ENCODE measurements at regions not wholly inside any gene's neighbourhood (a gene's known extent, or its start where the extent isn't known, plus 50 kb on each side); places are given as distances from the start of the nearest gene placed in this dataset.
"Not testable (repeated sequence)": the region's sequence is repeated elsewhere in the genome, so short reads cannot be mapped to it uniquely, and the experiment has no call there.

DNA sequence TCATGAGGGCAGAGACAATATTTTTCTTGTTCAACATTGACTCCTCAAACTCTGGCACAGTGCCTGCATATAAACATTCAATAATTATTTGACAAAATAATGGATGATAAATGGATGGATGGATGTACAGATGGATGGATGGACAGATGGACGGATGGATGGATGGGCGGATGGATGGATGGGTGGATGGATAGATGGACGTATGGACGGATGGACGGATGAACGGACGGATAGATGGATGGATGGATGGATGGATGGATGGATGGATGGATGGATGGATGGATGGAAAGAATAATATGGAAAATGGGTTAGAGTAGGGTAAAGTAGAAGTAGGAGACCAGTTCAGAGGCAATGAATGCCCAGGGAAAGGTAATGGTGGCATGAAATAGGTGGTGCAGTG lies 589.2 kb downstream of the EBF1 start:
- H3K4me1 ChIP-seq (ENCODE audit: control insufficient read depth, insufficient read depth, low read length), result no peaks in the 10 kb centered on the region
- H3K4me3 ChIP-seq (ENCODE audit: low read length), result no peak overlapping the region
- H3K27me3 ChIP-seq (ENCODE audit: control insufficient read depth, insufficient read depth, low read length), result no peaks in the 10 kb centered on the region
- no peaks in the 10 kb centered on the region for H3K9me3 ChIP-seq (ENCODE audit: control insufficient read depth, insufficient read depth, low read length)
- no peak for DNase-seq (ENCODE audit: low read depth, low spot score)
- WGBS (ENCODE audit: insufficient coverage, insufficient read length), result over 99% methylated on average over 7 of the region's 7 CpGs
- no peaks in the 10 kb centered on the region for H3K36me3 ChIP-seq (ENCODE audit: control insufficient read depth, insufficient read depth, low read length)
- H3K27ac ChIP-seq (ENCODE audit: low read length), result no peak overlapping the region

DNA sequence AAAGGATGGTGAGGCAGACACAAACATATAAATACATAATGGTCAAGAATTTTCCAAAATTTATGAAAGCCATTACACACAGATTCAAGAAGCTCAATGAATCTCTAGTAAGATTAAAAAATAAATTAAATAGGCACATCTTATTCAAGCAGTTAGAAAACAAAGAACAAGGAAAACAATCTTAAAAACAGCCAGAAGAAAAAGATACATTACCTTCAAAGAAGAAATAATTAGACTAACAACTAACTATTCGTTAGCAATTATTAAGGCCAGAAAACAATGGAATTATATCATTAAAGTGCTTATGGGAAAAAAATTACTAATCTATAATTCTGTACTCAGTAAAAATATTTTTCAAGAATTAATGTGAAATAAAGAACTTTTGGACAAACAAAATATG lies 593.1 kb downstream of the EBF1 start:
- H3K27ac ChIP-seq (ENCODE audit: low read length), result no peak overlapping the region
- DNase-seq (ENCODE audit: low read depth, low spot score), result no peak
- no CpG with 5 or more reads among the region's 1 CpG for WGBS (ENCODE audit: insufficient coverage, insufficient read length)
- no peaks in the 10 kb centered on the region for H3K9me3 ChIP-seq (ENCODE audit: control insufficient read depth, insufficient read depth, low read length)
- H3K4me3 ChIP-seq (ENCODE audit: low read length), result no peak overlapping the region
- H3K36me3 ChIP-seq (ENCODE audit: control insufficient read depth, insufficient read depth, low read length), result no peaks in the 10 kb centered on the region
- H3K4me1 ChIP-seq (ENCODE audit: control insufficient read depth, insufficient read depth, low read length), result no peaks in the 10 kb centered on the region
- H3K27me3 ChIP-seq (ENCODE audit: control insufficient read depth, insufficient read depth, low read length), result no peaks in the 10 kb centered on the region

DNA sequence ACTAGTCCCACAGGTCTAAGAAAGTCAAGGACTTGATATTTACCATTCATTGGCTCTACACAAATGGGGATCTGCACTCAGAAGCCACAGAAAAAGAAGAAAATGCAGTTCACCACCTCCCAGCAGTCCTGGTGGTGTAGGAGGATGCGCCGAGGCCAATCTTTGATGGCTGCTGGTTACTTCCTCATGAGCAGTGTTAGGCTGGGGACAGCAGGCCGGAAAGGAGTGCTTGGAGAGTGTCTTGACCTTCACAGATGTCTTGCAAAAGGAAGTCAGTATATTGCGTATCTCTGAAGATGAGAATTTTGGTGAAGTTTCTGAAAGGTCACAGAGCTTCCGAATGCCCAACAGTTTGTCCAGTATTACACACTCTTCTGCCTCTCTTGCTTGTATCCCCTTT lies 597.0 kb downstream of the EBF1 start:
- Histone ChIP-seq H3K4me3 (ENCODE audit: low read length) (no peak overlapping the region), H3K27ac (ENCODE audit: low read length) (no peak overlapping the region), H3K36me3 (ENCODE audit: control insufficient read depth, insufficient read depth, low read length) (no peaks in the 10 kb centered on the region), H3K9me3 (ENCODE audit: control insufficient read depth, insufficient read depth, low read length) (no peaks in the 10 kb centered on the region), H3K4me1 (ENCODE audit: control insufficient read depth, insufficient read depth, low read length) (no peaks in the 10 kb centered on the region), H3K27me3 (ENCODE audit: control insufficient read depth, insufficient read depth, low read length) (no peaks in the 10 kb centered on the region)
- WGBS (ENCODE audit: insufficient coverage, insufficient read length), result no CpG with 5 or more reads among the region's 5 CpGs
- no peak for DNase-seq (ENCODE audit: low read depth, low spot score)

DNA sequence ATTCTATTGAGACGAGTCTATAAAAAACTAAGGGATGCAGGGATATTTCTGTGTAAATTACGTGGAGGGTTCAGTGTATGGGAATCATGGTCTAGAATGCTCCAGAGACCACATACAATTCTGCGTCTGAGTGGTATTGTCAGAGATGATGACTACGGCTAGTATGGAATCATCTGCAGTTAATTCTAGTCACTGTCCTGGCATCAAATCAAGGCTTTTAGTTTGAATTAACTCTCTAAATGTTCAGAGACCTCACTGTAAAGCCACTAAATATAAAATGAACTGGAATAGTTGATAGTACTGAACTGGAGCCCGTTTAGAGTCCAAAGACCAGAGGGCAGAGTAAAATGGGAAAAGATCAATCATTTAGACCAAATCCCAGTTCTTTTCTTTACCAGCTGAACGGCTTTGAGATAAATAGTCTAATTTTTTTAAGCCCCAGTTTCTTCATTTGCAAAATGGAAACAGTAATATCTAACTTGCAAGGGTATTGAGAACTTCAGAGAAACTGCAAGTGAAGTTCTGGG lies 599.8 kb downstream of the EBF1 start:
- WGBS (ENCODE audit: insufficient coverage, insufficient read length), result no CpG with 5 or more reads among the region's 6 CpGs
- H3K4me3 ChIP-seq (ENCODE audit: low read length), result no peak overlapping the region
- H3K4me1 ChIP-seq (ENCODE audit: control insufficient read depth, insufficient read depth, low read length), result no peaks in the 10 kb centered on the region
- H3K27me3 ChIP-seq (ENCODE audit: control insufficient read depth, insufficient read depth, low read length), result no peaks in the 10 kb centered on the region
- no peak for DNase-seq (ENCODE audit: low read depth, low spot score)
- no peaks in the 10 kb centered on the region for H3K36me3 ChIP-seq (ENCODE audit: control insufficient read depth, insufficient read depth, low read length)
- H3K27ac ChIP-seq (ENCODE audit: low read length), result no peak overlapping the region
- no peaks in the 10 kb centered on the region for H3K9me3 ChIP-seq (ENCODE audit: control insufficient read depth, insufficient read depth, low read length)

DNA sequence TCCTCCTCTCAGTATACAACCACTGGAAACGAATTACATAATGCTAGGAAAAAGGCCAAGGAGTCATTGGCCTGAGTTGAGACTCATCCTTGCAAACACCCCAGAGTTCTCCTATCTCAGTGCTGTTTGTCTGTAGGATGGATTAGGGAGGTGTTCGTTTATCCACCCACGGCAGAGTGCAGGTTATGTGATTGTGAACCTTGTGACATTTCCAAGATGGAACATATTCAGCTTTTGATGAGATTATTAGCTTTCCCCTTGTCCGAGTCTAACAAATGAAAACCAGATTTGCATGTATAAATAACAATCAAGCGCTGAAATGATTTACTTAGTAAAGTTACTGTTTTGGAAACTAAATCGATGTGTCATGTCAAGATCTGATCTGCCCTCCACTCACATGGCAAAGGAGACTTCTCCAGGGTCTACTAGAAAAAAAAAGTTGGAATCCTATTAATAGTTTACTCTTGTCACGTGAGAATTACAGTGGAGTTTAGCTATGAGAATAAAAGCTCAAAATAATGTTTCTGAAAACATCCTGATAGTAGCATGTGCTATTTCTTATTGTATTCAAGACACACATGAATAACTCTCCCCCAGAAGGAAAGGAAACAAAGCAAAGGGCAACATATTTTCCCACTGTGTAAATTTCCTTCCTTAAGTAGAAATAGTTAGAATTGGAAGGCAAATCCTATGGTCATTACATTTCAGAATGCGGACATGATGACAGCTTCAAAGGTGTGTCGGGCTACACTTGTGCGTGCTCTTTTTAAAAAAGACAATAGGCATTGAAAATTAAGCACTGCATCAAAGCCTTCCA lies 600.4 kb downstream of the EBF1 start:
- Histone ChIP-seq H3K9me3 (ENCODE audit: control insufficient read depth, insufficient read depth, low read length) (no peaks in the 10 kb centered on the region), H3K36me3 (ENCODE audit: control insufficient read depth, insufficient read depth, low read length) (no peaks in the 10 kb centered on the region), H3K27ac (ENCODE audit: low read length) (no peak overlapping the region), H3K4me1 (ENCODE audit: control insufficient read depth, insufficient read depth, low read length) (no peaks in the 10 kb centered on the region), H3K27me3 (ENCODE audit: control insufficient read depth, insufficient read depth, low read length) (no peaks in the 10 kb centered on the region), H3K4me3 (ENCODE audit: low read length) (no peak overlapping the region)
- 100% methylated on average over 1 of the region's 10 CpGs for WGBS (ENCODE audit: insufficient coverage, insufficient read length)
- DNase-seq (ENCODE audit: low read depth, low spot score), result no peak

DNA sequence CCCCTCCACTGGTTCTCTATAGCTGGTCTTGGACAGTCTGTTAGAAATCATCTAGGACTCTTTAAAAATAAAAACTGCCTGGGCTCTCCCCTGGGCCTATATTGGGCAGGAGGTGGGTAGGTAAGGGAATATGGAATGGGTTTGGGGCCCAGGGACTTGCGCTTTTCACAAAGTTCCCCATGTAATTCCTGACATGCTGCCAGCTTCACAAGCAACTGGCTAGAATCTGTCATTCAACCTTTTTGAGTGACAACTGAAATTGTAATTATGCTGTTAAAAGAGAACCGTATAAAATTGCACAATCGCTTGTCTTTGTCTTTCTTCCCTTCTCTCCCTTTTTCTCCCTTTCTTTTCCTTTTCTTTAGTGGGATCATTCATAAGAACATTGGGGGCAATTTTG lies 603.1 kb downstream of the EBF1 start:
- H3K27ac ChIP-seq (ENCODE audit: low read length), result no peak overlapping the region
- H3K4me3 ChIP-seq (ENCODE audit: low read length), result no peak overlapping the region
- H3K9me3 ChIP-seq (ENCODE audit: control insufficient read depth, insufficient read depth, low read length), result no peaks in the 10 kb centered on the region
- no CpG with 5 or more reads among the region's 3 CpGs for WGBS (ENCODE audit: insufficient coverage, insufficient read length)
- no peaks in the 10 kb centered on the region for H3K36me3 ChIP-seq (ENCODE audit: control insufficient read depth, insufficient read depth, low read length)
- DNase-seq (ENCODE audit: low read depth, low spot score), result no peak
- H3K27me3 ChIP-seq (ENCODE audit: control insufficient read depth, insufficient read depth, low read length), result no peaks in the 10 kb centered on the region
- no peaks in the 10 kb centered on the region for H3K4me1 ChIP-seq (ENCODE audit: control insufficient read depth, insufficient read depth, low read length)

DNA sequence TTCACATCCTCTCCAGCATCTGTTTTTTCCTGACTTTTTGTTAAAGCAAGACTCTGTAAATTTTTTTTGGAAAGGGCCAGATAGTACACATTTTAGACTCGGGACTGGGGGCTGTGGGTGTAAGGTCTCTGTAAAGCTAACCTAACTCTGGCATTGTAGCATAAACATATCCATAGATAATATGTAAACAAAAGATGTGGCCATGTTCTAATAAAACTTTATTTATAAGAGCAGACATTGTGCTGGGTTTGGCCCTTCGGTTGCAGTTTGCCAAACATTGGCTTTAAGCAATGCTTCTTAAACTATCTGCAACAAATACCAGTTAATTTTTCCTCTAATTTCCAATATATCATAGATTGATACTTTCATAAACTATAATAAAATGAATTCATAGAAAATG lies 605.2 kb downstream of the EBF1 start:
- Histone ChIP-seq H3K4me1 (ENCODE audit: control insufficient read depth, insufficient read depth, low read length) (no peaks in the 10 kb centered on the region), H3K27me3 (ENCODE audit: control insufficient read depth, insufficient read depth, low read length) (no peaks in the 10 kb centered on the region), H3K27ac (ENCODE audit: low read length) (no peak overlapping the region), H3K36me3 (ENCODE audit: control insufficient read depth, insufficient read depth, low read length) (no peaks in the 10 kb centered on the region), H3K4me3 (ENCODE audit: low read length) (no peak overlapping the region), H3K9me3 (ENCODE audit: control insufficient read depth, insufficient read depth, low read length) (no peaks in the 10 kb centered on the region)
- no peak for DNase-seq (ENCODE audit: low read depth, low spot score)
- no CpG with 5 or more reads among the region's 2 CpGs for WGBS (ENCODE audit: insufficient coverage, insufficient read length)

DNA sequence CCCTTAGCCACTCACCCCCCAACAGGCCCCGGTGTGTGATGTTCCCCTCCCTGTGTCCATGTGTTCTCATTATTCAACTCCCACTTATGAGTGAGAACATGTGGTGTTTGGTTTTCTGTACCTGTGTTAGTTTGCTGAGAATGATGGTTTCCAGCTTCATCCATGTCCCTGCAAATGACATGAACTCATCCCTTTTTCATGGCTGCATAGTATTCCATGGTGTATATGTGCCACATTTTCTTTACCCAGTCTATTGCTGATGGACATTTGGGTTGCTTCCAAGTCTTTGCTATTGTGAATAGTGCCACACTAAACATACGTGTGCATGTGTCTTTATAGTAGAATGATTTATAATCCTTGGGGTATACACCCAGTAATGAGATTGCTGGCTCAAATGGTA lies 605.7 kb downstream of the EBF1 start:
- no CpG with 5 or more reads among the region's 2 CpGs for WGBS (ENCODE audit: insufficient coverage, insufficient read length)
- H3K27me3 ChIP-seq (ENCODE audit: control insufficient read depth, insufficient read depth, low read length); H3K9me3 ChIP-seq (ENCODE audit: control insufficient read depth, insufficient read depth, low read length); H3K27ac ChIP-seq (ENCODE audit: low read length); H3K4me3 ChIP-seq (ENCODE audit: low read length); H3K4me1 ChIP-seq (ENCODE audit: control insufficient read depth, insufficient read depth, low read length); H3K36me3 ChIP-seq (ENCODE audit: control insufficient read depth, insufficient read depth, low read length); DNase-seq (ENCODE audit: low read depth, low spot score): not testable (repeated sequence)

DNA sequence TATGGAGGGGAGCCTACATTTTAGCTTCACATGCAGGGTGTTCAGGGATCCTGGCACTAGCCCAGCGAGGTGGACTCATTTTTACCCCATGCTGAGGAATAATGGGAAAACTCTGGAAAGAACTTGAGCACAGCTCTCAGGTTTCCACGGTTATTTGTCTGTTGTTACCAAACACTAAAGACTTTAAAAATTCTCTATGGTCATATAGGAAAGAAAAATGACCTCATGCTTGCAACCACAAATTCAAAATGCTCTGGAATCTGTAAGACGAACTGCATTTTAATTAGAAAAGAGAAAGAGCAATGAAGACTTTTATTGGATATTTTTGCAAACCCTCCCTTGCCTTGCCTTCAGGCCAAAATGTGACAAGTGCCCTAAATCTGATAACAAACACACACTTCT lies 606.9 kb downstream of the EBF1 start:
- H3K36me3 ChIP-seq (ENCODE audit: control insufficient read depth, insufficient read depth, low read length), result no peaks in the 10 kb centered on the region
- no CpG with 5 or more reads among the region's 3 CpGs for WGBS (ENCODE audit: insufficient coverage, insufficient read length)
- H3K4me1 ChIP-seq (ENCODE audit: control insufficient read depth, insufficient read depth, low read length), result no peaks in the 10 kb centered on the region
- no peaks in the 10 kb centered on the region for H3K27me3 ChIP-seq (ENCODE audit: control insufficient read depth, insufficient read depth, low read length)
- H3K9me3 ChIP-seq (ENCODE audit: control insufficient read depth, insufficient read depth, low read length), result no peaks in the 10 kb centered on the region
- H3K4me3 ChIP-seq (ENCODE audit: low read length), result no peak overlapping the region
- no peak for DNase-seq (ENCODE audit: low read depth, low spot score)
- no peak overlapping the region for H3K27ac ChIP-seq (ENCODE audit: low read length)

DNA sequence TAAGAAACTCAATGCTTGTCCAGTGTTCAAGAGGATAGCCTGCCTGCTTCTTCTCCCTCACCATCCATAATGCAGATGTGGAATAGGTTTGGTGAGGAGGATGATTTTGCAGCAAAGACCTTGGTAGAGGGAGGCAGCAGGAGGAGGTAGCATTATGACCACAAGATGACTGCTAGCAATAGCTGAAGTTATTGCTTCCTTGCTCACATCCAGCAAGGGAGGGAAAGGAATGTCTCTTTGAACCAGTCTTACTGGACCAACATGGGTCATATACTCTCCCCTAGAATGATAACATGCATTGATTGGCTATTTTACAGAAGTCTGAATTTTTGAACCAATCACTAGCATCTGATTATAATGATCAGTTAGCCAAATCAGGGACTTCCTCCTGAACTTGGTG lies 607.6 kb downstream of the EBF1 start:
- no peaks in the 10 kb centered on the region for H3K9me3 ChIP-seq (ENCODE audit: control insufficient read depth, insufficient read depth, low read length)
- no peaks in the 10 kb centered on the region for H3K36me3 ChIP-seq (ENCODE audit: control insufficient read depth, insufficient read depth, low read length)
- no peaks in the 10 kb centered on the region for H3K4me1 ChIP-seq (ENCODE audit: control insufficient read depth, insufficient read depth, low read length)
- no peak overlapping the region for H3K27ac ChIP-seq (ENCODE audit: low read length)
- no peak overlapping the region for H3K4me3 ChIP-seq (ENCODE audit: low read length)
- H3K27me3 ChIP-seq (ENCODE audit: control insufficient read depth, insufficient read depth, low read length), result no peaks in the 10 kb centered on the region
- DNase-seq (ENCODE audit: low read depth, low spot score), result no peak

DNA sequence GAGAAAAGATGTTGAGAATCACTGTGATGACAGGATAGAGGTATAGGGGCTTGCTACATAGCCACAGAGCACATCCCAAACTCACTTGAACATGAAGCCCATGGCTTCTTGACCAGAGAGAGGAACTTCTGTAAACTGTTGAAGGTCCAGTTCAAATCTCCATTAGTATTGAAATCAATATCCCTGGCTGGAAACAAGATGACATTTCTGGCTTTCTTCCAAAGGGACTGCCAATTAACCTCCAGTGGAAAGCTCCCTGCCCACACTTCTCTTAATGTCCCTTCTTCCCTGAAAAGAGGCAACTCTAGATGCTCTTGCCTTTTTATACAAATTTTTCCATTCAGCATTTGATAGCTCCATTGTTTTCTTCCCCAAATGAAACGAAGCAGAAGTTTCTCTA lies 612.1 kb downstream of the EBF1 start:
- no CpG with 5 or more reads among the region's 1 CpG for WGBS (ENCODE audit: insufficient coverage, insufficient read length)
- Histone ChIP-seq H3K27me3 (ENCODE audit: control insufficient read depth, insufficient read depth, low read length) (no peaks in the 10 kb centered on the region), H3K27ac (ENCODE audit: low read length) (no peak overlapping the region), H3K9me3 (ENCODE audit: control insufficient read depth, insufficient read depth, low read length) (no peaks in the 10 kb centered on the region), H3K4me1 (ENCODE audit: control insufficient read depth, insufficient read depth, low read length) (no peaks in the 10 kb centered on the region), H3K4me3 (ENCODE audit: low read length) (no peak overlapping the region), H3K36me3 (ENCODE audit: control insufficient read depth, insufficient read depth, low read length) (no peaks in the 10 kb centered on the region)
- DNase-seq (ENCODE audit: low read depth, low spot score), result no peak

Data from iPS DF 6.9 (cell line).